ENCODE measurements at regions not wholly inside any gene's neighbourhood (a gene's known extent, or its start where the extent isn't known, plus 50 kb on each side); places are given as distances from the start of the nearest gene placed in this dataset.

DNA sequence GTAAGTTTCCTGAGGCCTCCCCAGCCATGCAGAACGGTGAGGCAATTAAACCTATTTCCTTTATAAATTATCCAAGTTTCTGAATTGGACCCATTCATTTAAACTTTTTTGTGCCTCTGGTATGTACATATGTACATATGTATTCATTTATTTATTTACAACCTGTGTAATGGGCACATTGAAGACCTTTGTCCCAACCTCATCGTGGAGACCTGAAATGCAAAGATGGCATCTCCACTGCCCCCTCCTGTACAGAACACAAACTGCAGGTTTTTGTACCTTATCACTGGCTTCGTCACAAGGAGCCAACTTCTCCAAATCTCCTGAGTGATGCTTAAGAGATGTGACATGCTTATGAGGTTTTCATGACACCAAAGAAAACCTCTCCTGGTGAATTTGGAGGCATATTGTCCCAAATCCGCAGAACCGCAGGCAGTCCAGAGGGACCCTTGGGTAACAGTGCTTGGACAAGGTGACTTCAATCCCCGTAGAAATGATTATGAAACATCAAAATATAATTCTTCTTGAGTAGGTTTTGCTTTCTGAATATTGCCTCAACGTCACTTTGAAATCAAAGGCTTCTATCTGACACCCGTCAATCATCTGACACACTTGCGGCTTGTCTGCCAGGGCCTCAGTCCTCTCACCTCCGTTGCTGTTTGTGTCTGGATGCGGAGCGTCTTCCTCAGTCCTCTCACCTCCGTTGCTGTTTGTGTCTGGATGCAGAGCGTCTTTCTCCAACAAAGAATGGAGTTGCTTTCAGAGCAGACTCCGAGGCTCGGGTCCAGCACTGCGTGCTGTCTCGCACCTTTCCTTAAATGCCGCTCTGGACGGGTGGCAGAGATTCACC is 135.0 kb upstream of the IRX4 start:
- DNase-seq = no peak

DNA sequence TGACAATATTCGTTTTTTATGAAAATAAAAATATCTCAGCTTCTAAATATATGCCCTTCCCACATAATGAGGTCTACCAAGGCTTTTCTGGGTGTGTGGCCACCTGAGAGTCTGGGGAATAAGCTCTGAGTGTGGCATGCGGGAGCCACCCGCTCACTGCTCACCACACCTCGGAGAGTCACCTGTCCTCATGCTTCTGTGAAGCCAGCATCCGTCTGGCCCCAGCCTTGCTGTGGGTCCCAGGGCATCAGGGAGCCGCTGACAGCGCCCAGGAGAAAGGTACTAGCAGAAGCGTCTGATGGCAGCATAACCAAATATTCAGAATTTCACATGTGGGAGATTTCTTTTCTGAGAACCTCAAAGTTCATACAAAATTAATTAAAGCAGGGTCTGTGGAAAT is 133.2 kb upstream of the IRX4 start:
- no peak for DNase-seq

DNA sequence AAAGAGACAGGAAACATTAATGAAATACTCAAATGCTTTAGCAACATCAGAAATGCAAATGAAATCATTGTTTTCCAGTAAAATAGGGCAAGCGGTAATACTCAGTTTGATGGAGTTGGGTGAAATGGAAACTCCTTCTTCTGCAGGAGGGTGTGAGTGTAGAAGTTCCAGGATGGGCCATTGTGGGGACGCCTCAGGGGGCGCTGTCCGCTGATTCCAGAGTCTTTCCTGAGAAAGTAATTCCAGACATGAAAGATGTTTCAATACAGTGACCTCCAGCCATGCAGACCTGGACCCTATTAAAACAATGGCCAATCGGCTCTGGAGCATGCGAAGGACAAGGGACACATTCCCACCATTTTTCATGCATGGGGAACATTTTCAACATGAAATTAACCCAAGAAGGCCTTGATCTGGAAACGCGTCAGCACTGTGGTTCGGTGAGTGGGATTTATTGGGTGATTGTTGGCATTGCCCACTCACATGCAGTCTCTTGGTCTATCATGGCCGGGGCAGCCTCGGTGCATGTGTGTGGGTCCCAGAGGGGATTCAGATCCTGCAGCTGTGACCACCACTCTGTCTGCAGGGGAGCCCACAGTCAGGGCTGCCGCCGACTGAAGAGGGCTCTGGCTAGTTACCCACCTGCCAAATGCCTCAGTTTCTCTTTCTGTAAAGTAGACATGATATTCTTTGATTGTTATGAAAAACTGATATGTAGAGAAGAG is 132.6 kb upstream of the IRX4 start:
- DNase-seq = no peak

DNA sequence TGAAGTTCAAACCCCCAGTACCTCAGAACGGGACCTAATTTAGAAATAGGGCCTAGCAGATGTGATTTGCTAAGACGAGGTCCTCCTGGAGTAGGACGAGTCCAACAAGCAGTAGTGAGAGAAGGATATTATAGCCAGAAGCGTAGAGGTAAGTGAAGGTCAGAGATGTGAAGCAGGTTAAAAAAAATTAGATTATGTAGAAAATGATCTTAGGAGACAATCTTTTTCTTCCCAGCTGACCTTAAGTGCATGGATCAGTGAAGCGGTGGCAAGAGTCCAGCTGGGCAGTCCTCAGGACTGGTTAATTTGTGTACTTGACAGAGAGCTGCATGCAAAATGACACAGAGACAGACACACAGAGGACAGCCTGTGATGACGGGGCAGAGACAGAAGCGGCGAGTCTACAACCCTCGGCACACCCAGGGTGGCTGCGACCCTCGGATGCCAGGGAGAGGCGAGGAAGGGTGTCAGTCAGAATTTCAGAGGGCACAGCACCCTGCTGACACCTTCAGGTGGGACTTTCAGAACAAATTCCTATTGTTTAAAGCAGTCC is 131.4 kb upstream of the IRX4 start:
- DNase-seq = no peak

DNA sequence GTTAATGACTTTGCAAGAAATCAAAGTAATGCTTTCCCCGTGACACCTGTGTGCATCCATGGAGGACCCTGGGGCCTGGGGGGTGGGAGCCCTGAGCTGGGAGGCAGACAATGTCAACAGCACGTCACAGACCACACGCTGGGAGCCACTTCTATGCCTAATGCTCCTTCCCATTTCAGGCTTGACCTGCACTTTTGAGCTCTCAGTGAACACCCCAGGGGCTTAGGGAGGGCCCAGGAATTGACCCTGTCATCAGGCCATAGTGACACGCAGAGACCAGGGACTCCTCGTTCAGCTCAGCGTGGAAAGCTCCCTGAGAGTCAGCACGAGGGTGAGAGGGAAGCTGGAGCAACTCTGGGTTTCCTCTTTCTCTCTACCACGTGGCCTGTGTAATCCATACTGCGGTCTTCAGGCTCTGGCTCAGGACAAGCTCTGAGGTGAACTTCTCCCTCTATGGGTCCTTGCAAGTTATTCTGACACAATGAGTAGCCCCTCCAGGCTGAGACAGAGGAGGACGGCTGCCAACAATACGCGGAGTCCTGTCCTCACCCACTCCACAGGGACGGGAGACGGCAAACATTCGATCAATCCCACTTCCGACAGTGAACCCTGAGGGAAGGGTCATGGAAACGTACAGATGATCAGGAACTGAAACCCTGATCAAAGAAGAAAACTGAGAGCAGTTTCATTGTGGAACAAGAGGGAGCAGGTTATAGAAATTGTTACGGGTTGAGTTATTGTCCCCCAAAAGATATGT is 130.8 kb upstream of the IRX4 start:
- no peak for DNase-seq

DNA sequence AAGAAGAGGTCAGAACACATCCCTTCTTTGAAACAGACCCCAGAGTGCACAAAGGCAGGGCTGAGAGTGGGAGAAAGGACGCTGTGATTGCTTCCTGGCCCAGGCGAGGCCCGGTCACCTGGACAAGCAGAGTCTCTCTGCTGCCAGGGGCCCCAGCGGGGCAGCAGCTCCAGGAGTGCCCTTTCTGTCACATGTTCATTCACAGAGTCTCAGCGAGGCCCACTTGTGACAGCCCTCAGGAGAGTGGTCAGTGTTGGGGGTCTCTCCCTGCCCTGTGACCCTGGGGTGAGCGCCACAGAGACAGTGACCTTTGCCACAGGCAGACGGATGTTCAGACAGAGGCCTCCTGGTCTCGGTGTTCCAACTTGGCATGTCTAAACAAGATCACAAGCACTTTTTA is 130.2 kb upstream of the IRX4 start:
- DNase-seq = no peak

DNA sequence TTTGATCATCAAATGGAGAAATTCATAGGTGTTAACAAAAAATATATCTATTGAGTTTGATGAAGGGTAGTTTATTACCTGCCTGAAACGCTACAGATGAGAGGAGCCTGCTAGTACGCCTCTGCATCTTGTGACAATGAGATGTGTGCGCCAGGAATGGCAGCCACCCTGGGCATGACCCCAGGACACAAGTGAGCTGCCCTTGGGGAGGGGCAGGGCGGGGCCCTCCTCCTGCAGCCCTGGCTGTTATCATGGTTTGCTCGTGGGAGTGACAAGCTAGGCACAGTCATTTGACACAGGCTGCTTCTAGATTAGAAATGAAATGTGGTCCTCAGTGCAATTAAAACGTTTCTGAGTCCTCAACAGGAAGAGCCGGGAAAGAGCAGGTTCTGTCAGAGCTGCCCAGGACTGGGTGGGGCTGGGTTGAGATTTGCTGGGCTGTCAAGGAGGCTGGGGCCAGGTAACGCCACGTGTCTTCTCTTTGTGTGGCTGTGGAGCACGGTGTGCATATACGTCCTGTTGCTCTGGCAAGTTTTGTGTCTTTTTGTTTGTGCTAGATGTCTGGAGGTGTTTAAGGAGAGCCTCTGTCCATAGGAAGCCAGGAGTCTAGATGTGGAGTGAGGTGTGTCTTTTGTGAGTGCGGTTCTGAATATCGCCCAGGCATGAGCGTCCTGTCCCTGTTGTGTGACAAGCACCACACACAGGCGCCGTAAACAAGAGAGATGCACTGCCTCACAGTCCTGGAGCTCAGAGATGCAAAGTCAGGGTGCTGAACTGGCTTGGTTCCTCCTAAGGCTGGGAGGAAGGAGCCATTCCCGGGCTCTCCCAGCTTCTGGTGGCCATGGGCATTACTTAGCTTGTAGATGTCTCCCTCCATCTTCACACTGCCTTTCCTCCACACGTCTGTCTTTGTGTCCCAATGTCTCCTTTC is 129.0 kb upstream of the IRX4 start:
- no peak for DNase-seq

DNA sequence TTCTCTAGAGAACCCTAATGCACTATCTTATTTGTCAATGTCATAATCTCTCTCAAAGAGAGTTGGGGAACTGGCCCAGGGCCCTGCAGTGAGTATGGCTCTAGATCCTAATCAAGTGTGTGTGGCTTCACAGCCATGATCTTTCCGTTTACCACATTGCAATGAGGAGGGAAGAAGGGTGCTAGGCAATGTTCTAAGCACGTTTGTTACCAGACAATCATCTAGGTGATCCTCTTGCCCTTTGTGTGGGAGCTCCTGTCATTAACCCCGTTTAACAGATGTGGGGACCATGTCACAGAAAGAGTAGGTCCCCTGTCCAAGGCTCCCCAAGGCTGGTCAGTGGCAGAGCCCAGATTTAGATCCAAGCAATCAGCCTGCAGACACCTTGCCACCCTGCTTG is 128.2 kb upstream of the IRX4 start:
- no peak for DNase-seq

DNA sequence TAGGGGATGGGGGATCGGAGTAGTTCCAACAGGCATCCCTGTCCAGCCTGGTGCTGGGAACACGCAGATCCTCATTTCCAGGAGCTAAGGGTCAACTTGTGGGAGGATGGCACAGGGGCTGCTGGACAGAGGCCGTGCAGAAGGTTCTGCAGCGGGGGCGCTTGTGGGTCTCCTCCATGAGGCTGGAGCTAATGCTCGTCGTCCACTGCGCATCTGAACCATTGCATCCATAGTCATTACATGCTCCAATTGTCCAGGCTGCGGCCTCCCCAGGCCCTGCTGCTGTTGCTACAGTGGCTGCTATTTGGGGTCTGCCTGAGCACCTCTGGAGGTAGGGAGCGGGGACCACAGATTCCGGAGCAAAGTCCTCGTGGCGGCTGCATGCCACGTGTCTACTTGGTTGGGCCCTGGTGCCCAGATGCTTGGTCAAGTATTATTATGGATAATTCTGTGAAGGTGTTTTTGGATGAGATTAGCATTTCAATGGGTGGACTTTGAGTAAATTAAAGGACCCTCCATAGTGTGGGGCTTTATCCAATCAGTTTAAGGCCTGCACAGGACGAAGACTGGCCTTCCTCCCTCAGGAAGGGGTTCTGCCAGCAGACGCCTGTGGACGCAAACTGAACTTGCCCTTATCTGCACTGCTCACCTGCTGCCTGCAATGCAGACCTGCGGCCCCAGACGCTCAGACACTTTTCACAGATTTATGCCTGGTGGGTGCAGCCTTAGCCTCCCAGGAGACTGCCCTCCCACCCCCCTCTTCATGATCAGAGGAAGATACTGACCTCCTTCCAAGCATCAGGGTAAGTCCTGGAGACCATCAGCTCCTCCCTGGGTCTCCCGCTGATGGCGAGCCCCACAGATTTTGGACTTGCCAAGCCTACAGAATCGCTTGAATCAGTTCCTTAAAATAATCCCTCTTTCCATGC is 127.5 kb upstream of the IRX4 start:
- no peak for DNase-seq

DNA sequence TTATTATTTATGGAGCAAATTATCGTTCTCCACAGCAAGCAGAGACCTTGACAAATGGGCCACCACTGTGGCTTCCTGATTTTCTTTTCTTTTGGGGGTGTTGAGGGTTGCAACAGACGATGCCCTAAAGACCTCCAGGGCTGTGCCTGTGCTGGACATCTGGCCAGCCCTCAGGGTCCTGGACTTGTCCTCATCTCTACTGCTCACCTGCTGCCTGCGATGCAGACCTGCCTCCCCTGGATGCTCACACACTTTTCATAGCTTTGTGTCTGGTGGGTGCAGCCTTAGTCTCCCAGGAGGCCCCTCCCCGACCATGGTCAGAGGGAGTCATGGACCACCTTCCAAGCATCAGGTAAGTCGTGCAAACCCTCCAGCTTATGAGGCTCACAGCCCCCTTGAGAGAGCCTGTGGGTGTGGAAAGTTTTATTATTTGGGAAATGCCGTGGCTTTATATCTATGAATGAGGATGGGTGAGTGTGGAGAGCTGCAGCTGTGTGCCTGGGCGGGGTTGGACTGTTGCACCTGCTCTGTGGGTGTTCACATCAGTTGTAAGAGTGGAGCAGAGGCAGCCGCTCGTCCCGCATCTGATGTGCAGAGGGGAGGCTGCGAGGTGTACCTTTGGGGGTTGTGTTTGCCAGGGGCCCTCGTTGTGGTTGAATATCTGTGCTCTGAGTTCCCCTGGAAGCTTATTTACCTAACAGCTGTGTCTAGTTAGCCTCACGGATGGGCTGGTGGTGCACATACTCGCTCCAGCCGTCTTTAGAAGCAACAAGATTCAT is 126.3 kb upstream of the IRX4 start:
- no peak for DNase-seq

DNA sequence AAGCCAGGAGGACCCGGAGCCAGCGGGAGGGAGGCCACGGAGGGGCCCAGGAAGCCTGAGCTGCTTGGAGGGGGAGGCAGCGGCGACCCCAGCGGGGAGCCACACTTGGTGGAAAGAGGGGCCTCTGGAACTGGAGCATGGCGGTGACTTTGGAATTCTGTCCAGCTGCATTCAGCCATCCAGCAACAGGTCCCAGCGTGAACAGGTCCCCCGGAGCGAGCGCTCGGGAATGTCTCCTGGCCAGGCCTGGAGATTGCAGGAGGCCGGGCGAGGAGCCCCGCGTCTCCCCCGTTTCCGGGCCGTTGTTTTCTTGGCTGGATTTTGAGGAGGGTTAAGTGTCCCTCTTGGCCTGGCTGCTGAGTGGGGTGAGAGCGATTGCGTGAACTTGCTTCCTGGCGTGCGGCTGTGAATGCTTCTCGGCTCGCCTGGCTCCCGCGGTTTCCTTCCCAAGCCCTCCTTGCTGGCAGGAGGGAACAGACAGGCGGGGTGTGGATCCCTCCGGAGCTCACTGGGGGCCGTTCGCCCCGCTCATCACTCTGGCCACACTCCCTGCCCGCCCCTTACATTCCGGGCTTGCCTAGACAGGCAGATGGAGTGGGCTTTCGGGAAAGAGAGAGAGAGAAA is 125.3 kb upstream of the IRX4 start:
- no peak for DNase-seq

DNA sequence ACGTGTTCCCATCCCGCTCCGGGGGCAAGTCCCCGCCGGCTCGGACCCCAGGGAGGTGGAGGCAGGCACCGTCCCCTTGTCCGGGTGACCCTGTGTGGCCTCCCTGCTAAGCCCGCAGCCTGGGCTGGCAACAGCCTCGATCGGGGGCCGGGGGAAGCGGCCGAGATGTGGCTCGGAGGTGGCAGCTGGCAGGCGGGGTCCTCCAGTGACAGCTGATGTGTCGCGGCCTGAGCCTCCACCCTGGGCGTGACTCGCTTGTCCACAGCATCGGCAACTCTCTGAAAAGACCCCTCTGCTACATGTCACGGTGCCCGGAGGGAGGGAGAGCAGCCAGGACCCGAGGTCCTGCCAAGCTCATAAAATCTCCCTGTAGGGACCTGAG is 124.8 kb upstream of the IRX4 start:
- no peak for DNase-seq

DNA sequence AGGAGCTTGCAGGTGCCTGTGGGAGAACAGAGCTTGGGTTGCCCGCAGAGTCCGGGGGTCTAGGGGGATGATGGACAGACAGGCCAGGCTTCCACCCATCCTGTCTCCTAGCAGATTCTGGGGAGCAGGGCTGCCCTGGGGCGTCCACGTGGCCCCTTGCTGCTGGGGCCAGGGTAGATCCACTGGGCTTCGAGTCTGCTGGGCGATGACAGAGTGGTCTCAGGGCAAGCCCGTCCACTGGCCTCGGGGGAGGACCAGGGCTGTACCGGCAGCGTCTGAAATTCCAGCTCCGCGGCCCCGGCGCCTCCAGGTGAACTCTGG is 124.2 kb upstream of the IRX4 start:
- DNase-seq = no peak

DNA sequence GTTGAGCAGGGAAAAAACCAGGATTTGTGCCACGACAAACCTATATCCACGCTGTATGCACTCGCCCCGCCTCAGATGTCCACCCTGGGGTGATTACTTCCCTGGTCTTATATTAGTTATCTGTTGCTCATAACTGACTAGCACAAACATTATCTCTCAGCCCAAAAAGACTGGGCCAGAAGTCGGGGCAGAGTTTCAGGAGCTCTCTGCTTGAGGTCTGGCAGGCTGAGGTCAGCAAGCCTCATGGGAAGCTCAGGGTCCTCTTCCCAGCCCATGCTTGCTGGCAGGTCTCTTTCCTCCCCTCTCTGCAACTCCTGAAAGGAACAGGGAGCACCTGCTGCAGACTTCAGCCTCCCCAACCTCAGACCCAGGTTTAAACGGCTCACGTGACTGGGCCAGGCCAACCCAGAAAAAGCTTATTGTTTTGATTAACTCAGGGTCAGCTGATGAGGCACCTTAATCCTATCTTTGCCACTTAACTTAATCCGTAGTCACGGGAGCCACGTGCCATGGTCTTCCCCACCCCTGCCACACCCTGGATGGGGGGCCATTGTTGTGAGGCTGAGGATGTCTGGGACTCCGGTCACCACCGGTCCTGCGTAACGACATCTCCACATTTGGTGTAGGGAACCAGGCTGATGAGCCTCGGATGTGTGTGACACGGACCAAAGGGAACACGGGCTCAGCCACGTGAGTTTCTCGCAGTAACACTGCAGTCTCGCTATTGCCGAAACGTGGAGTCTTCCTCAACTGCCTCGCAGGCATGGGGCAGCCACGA is 123.7 kb upstream of the IRX4 start:
- DNase-seq = no peak

DNA sequence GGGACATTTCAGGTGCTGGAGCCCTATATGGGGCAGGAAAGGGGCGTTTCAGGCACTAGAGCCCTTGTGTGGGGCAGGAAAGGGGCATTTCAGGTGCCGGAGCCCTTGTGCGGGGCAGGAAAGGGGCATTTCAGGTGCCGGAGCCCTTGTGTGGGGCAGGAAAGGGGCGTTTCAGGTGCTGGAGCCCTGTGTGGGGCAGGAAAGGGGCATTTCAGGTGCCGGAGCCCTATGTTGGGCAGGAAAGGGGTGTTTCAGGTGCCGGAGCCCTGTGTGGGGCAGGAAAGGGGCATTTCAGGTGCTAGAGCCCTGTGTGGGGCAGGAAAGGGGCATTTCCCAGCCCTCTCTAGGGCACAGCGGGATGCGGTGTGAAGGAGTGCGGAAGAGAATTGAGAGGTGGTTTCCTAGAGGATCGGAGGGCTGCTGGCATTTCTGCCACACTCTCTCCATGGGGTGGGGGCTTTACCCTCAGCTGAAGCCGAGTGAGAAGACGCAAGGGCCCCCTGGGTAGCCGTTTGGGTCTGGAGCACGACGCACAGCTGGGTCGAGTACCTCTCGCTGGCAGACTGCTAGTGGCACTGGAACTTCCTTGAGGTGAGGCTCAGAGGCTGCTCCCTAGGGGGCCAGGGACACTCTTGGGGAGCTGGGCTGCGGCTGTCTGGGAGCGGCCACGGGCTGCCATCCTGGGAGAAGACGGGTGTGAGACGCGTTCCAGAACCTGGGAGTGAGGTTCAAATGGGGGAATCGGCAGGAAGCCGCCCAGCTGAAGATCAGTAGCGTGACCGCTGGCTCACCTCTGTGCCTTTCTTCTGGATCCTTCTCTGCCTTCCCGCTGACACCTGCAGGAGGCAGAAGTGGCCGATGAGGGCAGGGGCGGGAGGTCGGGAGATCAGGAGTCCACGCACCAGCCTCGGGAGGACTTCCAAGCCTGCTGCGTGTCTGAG is 122.6 kb upstream of the IRX4 start:
- DNase-seq = no peak

DNA sequence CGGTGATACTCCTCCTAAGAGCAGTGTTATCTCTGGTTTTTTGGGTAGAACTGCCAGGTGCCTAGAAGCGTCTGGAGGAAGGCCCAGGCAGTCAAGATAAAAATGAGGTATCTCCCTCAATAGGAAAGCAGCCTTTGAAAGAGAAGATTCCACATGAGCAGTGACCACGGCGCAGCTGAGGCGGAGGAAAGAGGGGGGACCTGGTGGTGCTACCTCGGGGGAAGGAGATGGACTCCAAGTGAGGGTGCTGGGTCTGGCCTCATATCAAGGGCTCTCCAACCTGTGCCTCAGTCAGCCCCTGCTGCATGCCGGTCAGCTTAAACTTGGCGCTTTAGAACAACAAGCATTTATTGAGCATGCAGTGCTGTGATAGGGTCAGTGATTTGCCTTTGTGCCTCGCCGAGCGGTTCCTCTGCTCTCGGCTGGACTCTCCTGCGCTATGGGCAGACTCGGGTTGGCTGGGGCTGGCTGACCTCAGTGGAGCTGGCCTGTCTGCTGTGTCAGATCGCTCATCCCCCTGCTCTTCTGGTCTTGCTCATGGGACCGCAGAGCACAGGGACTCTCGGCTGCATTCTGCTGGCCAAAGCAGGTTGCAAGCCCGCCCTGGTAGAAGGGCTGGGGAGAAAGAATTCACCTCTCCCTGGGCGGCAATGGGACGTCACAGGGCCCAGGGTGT is 121.1 kb upstream of the IRX4 start:
- DNase-seq = no peak

DNA sequence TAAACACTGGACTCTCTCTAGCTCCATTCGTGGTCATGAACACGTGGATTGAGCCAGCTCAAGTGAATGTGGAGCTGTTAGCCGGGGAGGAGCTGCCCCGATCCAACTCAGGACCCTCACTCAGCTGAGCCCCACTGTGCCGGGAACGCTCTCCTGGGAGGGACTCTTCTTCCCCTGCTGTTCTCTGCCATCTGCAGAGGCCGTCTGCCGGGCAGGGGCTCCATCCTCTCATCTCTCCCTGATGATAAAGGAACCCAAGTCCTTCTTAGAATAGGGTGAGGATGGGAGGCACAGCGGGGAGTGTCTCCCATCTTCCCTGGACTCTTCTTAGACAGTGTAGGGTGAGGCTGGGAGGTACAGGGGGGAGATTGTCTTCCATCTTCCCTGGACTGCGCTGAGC is 120.5 kb upstream of the IRX4 start:
- no peak for DNase-seq
